ENCODE measurements at regions not wholly inside any gene's neighbourhood (a gene's known extent, or its start where the extent isn't known, plus 50 kb on each side); places are given as distances from the start of the nearest gene placed in this dataset.

DNA sequence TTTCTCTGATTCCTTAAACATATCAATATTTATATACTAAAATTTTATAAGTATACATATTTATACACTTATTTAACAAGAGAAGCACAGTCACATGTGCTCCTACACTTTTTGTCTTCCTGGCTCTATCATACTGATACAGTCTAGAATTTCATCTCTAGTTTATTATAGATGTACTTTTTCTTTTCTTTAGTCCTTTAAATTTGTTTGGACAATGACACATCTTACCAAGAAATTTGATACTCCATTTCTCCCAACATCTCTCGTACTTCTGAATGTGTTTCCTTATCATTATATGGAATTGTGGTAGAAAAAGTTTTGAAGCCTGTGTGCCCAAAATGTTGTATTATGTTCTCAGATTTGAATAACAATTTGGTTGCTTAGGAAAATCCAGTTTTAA is 104.6 kb downstream of the DMRT2 start:
- Mint-ChIP-seq H3K27ac (ENCODE audit: unreplicated experiment) (no peak overlapping the region), H3K4me1 (ENCODE audit: low read depth, unreplicated experiment) (no peaks in the 10 kb centered on the region), H3K4me3 (ENCODE audit: unreplicated experiment) (no peak overlapping the region), H3K27me3 (ENCODE audit: insufficient read depth, unreplicated experiment) (peaks cover 6% of the 10 kb centered on the region), H3K9me3 (ENCODE audit: unreplicated experiment) (no peaks in the 10 kb centered on the region), H3K36me3 (ENCODE audit: insufficient read depth, unreplicated experiment) (no peaks in the 10 kb centered on the region)
- Histone ChIP-seq H3K9me3 (no peaks in the 10 kb centered on the region), H3K27me3 (replicated peaks; ENCODE audit: control insufficient read depth, insufficient read depth, low read length) (no peaks in the 10 kb centered on the region), H3K4me3 (ENCODE audit: low read depth, low read length) (no peak overlapping the region), H3K4me1 (no peaks in the 10 kb centered on the region), H3K36me3 (ENCODE audit: control insufficient read depth, insufficient read depth, low read length) (no peaks in the 10 kb centered on the region)
- CTCF ChIA-PET, result no interaction called here
- POLR2A ChIA-PET, result no interaction called here
- TF ChIP-seq, protein P1, sequence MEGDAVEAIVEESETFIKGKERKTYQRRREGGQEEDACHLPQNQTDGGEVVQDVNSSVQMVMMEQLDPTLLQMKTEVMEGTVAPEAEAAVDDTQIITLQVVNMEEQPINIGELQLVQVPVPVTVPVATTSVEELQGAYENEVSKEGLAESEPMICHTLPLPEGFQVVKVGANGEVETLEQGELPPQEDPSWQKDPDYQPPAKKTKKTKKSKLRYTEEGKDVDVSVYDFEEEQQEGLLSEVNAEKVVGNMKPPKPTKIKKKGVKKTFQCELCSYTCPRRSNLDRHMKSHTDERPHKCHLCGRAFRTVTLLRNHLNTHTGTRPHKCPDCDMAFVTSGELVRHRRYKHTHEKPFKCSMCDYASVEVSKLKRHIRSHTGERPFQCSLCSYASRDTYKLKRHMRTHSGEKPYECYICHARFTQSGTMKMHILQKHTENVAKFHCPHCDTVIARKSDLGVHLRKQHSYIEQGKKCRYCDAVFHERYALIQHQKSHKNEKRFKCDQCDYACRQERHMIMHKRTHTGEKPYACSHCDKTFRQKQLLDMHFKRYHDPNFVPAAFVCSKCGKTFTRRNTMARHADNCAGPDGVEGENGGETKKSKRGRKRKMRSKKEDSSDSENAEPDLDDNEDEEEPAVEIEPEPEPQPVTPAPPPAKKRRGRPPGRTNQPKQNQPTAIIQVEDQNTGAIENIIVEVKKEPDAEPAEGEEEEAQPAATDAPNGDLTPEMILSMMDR (IDR thresholded peaks at IDR 0.05; ENCODE audit: insufficient read depth in 1 of 2, low read depth in 1 of 2, low read length in 1 of 2, severe bottlenecking in 1 of 2, unreplicated experiment in 1 of 2), result no peak
- no peak for DNase-seq
- intact Hi-C loops (cut with micrococcal nuclease; ENCODE audit: unreplicated experiment), result no loop called here
- BruUV-seq (replicated peaks), result no TSS peak

GRCh38 chr9:1155602-1156001 is 105.4 kb downstream of the DMRT2 start:
- Histone ChIP-seq H3K27me3 (replicated peaks; ENCODE audit: control insufficient read depth, insufficient read depth, low read length) (no peaks in the 10 kb centered on the region), H3K4me3 (ENCODE audit: low read depth, low read length) (no peak overlapping the region), H3K36me3 (ENCODE audit: control insufficient read depth, insufficient read depth, low read length) (no peaks in the 10 kb centered on the region), H3K4me1 (no peaks in the 10 kb centered on the region), H3K9me3 (no peaks in the 10 kb centered on the region)
- Mint-ChIP-seq H3K9me3 (ENCODE audit: unreplicated experiment) (no peaks in the 10 kb centered on the region), H3K27ac (ENCODE audit: unreplicated experiment) (no peak overlapping the region), H3K36me3 (ENCODE audit: insufficient read depth, unreplicated experiment) (no peaks in the 10 kb centered on the region), H3K27me3 (ENCODE audit: insufficient read depth, unreplicated experiment) (peaks cover 6% of the 10 kb centered on the region), H3K4me3 (ENCODE audit: unreplicated experiment) (no peak overlapping the region), H3K4me1 (ENCODE audit: low read depth, unreplicated experiment) (no peaks in the 10 kb centered on the region)
- no peak for DNase-seq
- POLR2A ChIA-PET, result no interaction called here
- TF ChIP-seq, protein P1 (IDR thresholded peaks at IDR 0.05; ENCODE audit: insufficient read depth in 1 of 2, low read depth in 1 of 2, low read length in 1 of 2, severe bottlenecking in 1 of 2, unreplicated experiment in 1 of 2), result no peak
- intact Hi-C loops (cut with micrococcal nuclease; ENCODE audit: unreplicated experiment), result no loop called here
- CTCF ChIA-PET, result no interaction called here
- no TSS peak for BruUV-seq (replicated peaks)

- ChIA-PET POLR2A (no interaction called here), CTCF (no interaction called here)
- no peak overlapping the region for H3K4me3 ChIP-seq (ENCODE audit: low read depth, low read length)
- H3K9me3 ChIP-seq, result no peaks in the 10 kb centered on the region
- H3K27me3 Mint-ChIP-seq (ENCODE audit: insufficient read depth, unreplicated experiment), result peaks cover 6% of the 10 kb centered on the region
- no peaks in the 10 kb centered on the region for H3K4me1 ChIP-seq
- no peak overlapping the region for H3K27ac Mint-ChIP-seq (ENCODE audit: unreplicated experiment)
- no peaks in the 10 kb centered on the region for H3K36me3 ChIP-seq (ENCODE audit: control insufficient read depth, insufficient read depth, low read length)
- BruUV-seq (replicated peaks), result no TSS peak
- no peaks in the 10 kb centered on the region for H3K9me3 Mint-ChIP-seq (ENCODE audit: unreplicated experiment)
- H3K27me3 ChIP-seq (replicated peaks; ENCODE audit: control insufficient read depth, insufficient read depth, low read length), result no peaks in the 10 kb centered on the region
- DNase-seq, result no peak
- no peak overlapping the region for H3K4me3 Mint-ChIP-seq (ENCODE audit: unreplicated experiment)
- intact Hi-C loops (cut with micrococcal nuclease; ENCODE audit: unreplicated experiment), result no loop called here
- H3K4me1 Mint-ChIP-seq (ENCODE audit: low read depth, unreplicated experiment), result no peaks in the 10 kb centered on the region
- TF ChIP-seq, protein P1 (IDR thresholded peaks at IDR 0.05; ENCODE audit: insufficient read depth in 1 of 2, low read depth in 1 of 2, low read length in 1 of 2, severe bottlenecking in 1 of 2, unreplicated experiment in 1 of 2), result no peak
- no peaks in the 10 kb centered on the region for H3K36me3 Mint-ChIP-seq (ENCODE audit: insufficient read depth, unreplicated experiment)
Observed at GRCh38 chr9:1156794-1157550, 106.8 kb downstream of the DMRT2 start.

Data from Caco-2 (cell line).